GM13977 (cell line): ENCODE measurements at regions not wholly inside any gene's neighbourhood (a gene's known extent, or its start where the extent isn't known, plus 50 kb on each side); places are given as distances from the start of the nearest gene placed in this dataset.

Experiments
- DNase-seq: peaks from one replicate; pipeline ENCODE4 v3.0.0; 2012; ENCODE audit warnings: low spot score
- in situ Hi-C: fragments of 300-500 bp; cut with MboI; formaldehyde crosslinking; loops from one replicate; pipeline ENCODE4 v1.12.0; 2022; ENCODE audit warnings: low sequenced_read_pairs, low pct_unique_long_range_greater_than_20kb, mixed read lengths, inconsistent platforms; ENCODE audit not compliant: unreplicated experiment
- TF ChIP-seq, protein P1 (sequence below): IDR thresholded peaks from 2 replicates; pipeline ENCODE4 v1.5.1; 2012; ENCODE audit warnings: mild to moderate bottlenecking, control low read depth; ENCODE audit not compliant: insufficient read depth; ENCODE audit errors: extremely low read depth, missing control alignments

- in situ Hi-C loops = no loop called here
- TF ChIP-seq, protein P1, sequence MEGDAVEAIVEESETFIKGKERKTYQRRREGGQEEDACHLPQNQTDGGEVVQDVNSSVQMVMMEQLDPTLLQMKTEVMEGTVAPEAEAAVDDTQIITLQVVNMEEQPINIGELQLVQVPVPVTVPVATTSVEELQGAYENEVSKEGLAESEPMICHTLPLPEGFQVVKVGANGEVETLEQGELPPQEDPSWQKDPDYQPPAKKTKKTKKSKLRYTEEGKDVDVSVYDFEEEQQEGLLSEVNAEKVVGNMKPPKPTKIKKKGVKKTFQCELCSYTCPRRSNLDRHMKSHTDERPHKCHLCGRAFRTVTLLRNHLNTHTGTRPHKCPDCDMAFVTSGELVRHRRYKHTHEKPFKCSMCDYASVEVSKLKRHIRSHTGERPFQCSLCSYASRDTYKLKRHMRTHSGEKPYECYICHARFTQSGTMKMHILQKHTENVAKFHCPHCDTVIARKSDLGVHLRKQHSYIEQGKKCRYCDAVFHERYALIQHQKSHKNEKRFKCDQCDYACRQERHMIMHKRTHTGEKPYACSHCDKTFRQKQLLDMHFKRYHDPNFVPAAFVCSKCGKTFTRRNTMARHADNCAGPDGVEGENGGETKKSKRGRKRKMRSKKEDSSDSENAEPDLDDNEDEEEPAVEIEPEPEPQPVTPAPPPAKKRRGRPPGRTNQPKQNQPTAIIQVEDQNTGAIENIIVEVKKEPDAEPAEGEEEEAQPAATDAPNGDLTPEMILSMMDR = no peak
- no peak for DNase-seq
Observed at GRCh38 chr10:83448013-83448412, 691.3 kb upstream of the GHITM start.

DNA sequence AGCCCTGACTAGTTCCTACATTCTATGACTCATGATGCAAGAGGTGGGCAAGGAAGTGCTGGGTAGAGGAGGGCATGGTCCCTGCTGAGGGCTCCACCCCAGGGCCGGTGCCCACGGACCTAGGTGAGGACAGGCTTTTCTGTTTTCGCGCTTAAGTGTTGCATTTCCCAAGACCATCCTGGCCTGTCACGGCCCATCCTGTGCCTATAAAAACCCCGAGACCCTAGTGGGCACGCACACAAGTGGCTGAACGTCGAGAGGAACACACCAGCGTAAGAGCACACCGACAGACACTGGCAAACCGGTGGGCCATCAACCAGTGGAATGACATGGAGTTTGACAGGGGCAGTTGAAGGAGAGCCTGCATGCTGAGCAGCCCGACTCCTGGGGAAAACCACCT is 680.7 kb upstream of the GHITM start:
- in situ Hi-C loops = no loop called here
- DNase-seq = no peak
- TF ChIP-seq, protein P1 = no peak

GRCh38 chr10:83459124-83459523 is 680.2 kb upstream of the GHITM start:
- in situ Hi-C loops = no loop called here
- TF ChIP-seq, protein P1 = no peak
- no peak for DNase-seq

DNA sequence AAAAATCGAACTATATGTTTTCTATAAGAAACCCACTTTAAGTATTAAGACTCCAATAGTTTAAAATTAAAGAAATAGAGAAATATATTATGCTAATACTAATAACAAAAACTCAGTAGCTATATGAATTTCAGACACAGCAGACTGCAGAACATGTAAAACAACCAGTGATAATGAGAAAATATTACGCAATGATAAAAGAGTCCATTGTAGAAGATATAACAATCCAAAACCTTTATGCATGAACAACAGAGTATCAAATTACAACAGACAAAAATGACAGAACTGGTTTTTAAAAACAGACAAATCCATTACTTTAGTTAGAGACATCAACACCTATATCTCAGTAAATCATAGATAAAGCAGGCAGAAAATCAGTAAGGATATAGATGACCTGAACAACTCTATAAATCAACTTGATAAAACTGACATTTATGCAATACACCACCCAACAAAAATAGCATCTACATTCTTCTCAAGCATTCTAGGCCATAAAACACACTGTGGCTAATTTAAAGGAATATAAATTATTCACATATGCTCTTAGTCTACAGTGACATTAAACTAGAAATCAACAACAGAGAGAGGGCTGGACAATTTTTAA is 669.5 kb upstream of the GHITM start:
- TF ChIP-seq, protein P1 = no peak
- in situ Hi-C loops = no loop called here
- no peak for DNase-seq

DNA sequence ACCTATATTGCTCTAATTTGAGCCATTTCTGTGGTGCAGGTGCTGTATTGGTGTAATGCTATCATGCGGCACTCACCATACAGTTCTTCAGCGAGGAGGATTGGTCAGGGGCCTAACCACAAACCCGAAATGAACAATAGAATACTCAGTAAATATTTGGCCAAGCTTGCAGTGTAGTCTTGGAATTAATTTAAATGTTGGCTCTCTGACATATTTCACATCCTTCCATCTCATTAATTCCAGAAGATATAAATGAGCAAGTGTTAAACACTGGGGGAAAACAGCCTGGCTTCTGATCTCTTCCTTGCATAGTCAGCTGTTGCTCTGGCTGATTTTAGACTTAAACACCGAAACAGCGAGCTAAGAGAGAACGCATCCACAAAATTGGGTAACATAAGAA is 663.1 kb upstream of the GHITM start:
- in situ Hi-C loops = no loop called here
- no peak for DNase-seq
- TF ChIP-seq, protein P1 = no peak

DNA sequence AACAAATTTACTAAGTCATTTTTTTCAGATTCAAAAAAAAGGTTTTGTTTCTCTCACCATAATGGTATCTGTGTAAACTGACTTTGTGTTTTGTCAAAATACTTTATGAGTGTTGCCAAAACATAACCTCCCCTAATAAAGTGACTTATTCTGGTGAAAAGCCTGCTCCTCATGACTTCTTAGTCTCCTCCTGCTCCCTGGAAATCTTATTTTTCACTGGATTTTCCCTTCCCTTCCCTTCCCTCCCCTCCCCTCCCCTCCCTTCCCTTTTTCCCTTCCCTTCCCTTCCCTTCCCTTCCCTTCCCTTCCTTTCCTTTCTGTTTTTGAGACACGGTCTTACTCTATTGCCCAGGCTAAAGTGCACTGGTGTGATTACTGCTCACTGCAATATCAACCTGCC is 650.1 kb upstream of the GHITM start:
- TF ChIP-seq, protein P1 = no peak
- no peak for DNase-seq
- in situ Hi-C loops = no loop called here

GRCh38 chr10:83492004-83492403 is 647.3 kb upstream of the GHITM start:
- TF ChIP-seq, protein P1 = no peak
- no peak for DNase-seq
- in situ Hi-C loops = no loop called here
